Keratinocyte (primary cell): ENCODE measurements at regions not wholly inside any gene's neighbourhood (a gene's known extent, or its start where the extent isn't known, plus 50 kb on each side); places are given as distances from the start of the nearest gene placed in this dataset.

Source experiments
- DNase-seq: peaks from one replicate; pipeline ENCODE4 v3.0.0-alpha.2; 2011; ENCODE audit warnings: low read depth, missing footprints, low spot score
- FAIRE-seq: peaks from 2 replicates; lab custom pipeline; 2011; peaks lifted over from hg19 to GRCh38; lab: Jason Lieb, UNC
- H2AFZ ChIP-seq: 2 replicates; pipeline ENCODE4 v1.6.0; 2012; ENCODE audit warnings: low read length, control low read depth, inconsistent platforms; ENCODE audit not compliant: control insufficient read depth
- H3K27ac ChIP-seq: 2 replicates; pipeline ENCODE4 v1.5.1; 2011; ENCODE audit warnings: low read length; ENCODE audit not compliant: control insufficient read depth, insufficient read depth
- H3K27me3 ChIP-seq: 3 replicates; pipeline ENCODE4 v1.6.0; 2011; ENCODE audit warnings: low read length; ENCODE audit not compliant: control insufficient read depth, insufficient read depth; ENCODE audit errors: extremely low read depth
- H3K36me3 ChIP-seq, 2 experiments: 2 replicates in 1 of 2; 3 replicates in 1 of 2; pipeline ENCODE4 v1.5.1; 2011; ENCODE audit warnings: low read length in 2 of 2, mild to moderate bottlenecking in 1 of 2; ENCODE audit not compliant: control insufficient read depth in 2 of 2, insufficient read depth in 2 of 2; ENCODE audit errors: extremely low read depth in 1 of 2
- H3K4me1 ChIP-seq: 3 replicates; pipeline ENCODE4 v1.5.1; 2011; ENCODE audit warnings: low read length; ENCODE audit not compliant: control insufficient read depth, insufficient read depth; ENCODE audit errors: extremely low read depth
- H3K4me2 ChIP-seq: 3 replicates; pipeline ENCODE4 v1.6.0; 2011; ENCODE audit warnings: low read depth, low read length; ENCODE audit not compliant: control insufficient read depth, insufficient read depth; ENCODE audit errors: extremely low read depth
- H3K4me3 ChIP-seq, 3 experiments: fragments of 200-600 bp in 1 of 3; sonication (generic) in 1 of 3; 2 replicates in 2 of 3; 3 replicates in 1 of 3; pipeline ENCODE4 v1.5.1; 2011 to 2016; ENCODE audit warnings: low read length in 3 of 3, mild to moderate bottlenecking in 3 of 3, control low read depth in 2 of 3, inconsistent platforms in 1 of 3, low read depth in 1 of 3, mixed read lengths in 1 of 3, mixed run types in 1 of 3, moderate library complexity in 1 of 3; ENCODE audit not compliant: control insufficient read depth in 2 of 3, insufficient read depth in 2 of 3; ENCODE audit errors: extremely low read depth in 1 of 3
- H3K79me2 ChIP-seq: 2 replicates; pipeline ENCODE4 v1.6.0; 2012; ENCODE audit warnings: low read length; ENCODE audit not compliant: control insufficient read depth, insufficient read depth
- H3K9ac ChIP-seq: 3 replicates; pipeline ENCODE4 v1.6.0; 2011; ENCODE audit warnings: low read length; ENCODE audit not compliant: control insufficient read depth, insufficient read depth; ENCODE audit errors: extremely low read depth
- H3K9me1 ChIP-seq: 3 replicates; pipeline ENCODE4 v1.6.0; 2011; ENCODE audit warnings: low read length; ENCODE audit not compliant: control insufficient read depth, insufficient read depth; ENCODE audit errors: extremely low read depth
- H3K9me3 ChIP-seq: 2 replicates; pipeline ENCODE4 v1.5.1; 2012; ENCODE audit warnings: low read depth, low read length; ENCODE audit not compliant: control insufficient read depth
- H4K20me1 ChIP-seq: 3 replicates; pipeline ENCODE4 v1.6.0; 2011; ENCODE audit warnings: low read length; ENCODE audit not compliant: control insufficient read depth, insufficient read depth; ENCODE audit errors: extremely low read depth
- EZH2 ChIP-seq: IDR thresholded peaks from one replicate; pipeline ENCODE4 v1.6.1; 2012; ENCODE audit warnings: inconsistent platforms, mild to moderate bottlenecking, low read length, moderate library complexity
- dilution Hi-C: fragments of 300-500 bp; cut with MboI; formaldehyde crosslinking; loops from one replicate; pipeline ENCODE4 v1.7.0; 2020; ENCODE audit warnings: low sequenced_read_pairs; ENCODE audit not compliant: extremely low pct_ligation_motif_present
- TF ChIP-seq, protein P1 (sequence below), 3 experiments: IDR thresholded peaks in 1 of 3; conservative IDR thresholded peaks in 1 of 3; optimal IDR thresholded peaks in 1 of 3; 2 replicates in 2 of 3; 3 replicates in 1 of 3; pipeline versions ENCODE3 to v1.5.1; 2011; ENCODE audit warnings: low read length in 3 of 3, mild to moderate bottlenecking in 3 of 3, moderate library complexity in 2 of 3, control low read depth in 1 of 3, inconsistent platforms in 1 of 3; ENCODE audit not compliant: insufficient read depth in 2 of 3; ENCODE audit errors: extremely low read depth in 1 of 3

DNA sequence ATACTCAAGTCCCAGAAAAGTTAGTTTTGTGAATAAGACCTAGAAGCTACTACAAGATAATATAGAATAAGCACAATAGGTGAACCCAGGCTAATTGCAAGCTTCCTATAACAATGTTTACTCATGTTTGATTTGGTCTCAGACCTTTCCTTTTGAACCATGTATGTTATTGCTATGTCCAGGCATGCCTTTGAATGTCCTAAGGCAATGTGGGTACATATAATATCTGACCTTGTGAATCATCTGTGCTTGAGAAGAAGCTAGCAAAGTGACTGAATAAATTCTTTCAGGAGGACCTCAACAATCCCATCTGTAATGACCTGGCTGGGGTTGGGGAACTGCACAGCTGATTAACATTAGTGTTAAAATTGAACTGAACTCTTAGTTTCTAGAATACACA lies 1285.9 kb upstream of the CELF4 start:
- no peak overlapping the region for H2AFZ ChIP-seq
- dilution Hi-C loops = no loop called here
- no peak for FAIRE-seq

DNA sequence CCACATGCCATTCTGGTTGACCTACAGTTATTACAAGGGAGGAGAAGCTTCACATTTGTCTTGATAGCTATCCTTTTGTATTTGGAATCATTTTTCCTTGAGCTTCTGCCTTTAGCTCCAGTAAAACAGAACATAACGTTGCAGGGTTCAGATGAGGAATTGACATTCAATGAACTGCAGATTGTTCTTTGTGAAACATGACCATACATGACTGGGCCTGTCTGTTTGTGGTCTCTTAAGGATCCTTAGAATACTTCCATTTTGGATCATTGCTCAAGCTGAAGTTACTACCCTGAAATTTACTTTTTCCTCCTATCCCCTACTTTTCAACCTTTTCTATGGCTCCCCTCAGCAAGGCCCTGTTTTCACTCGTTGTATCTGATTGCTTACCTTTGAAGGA lies 1281.7 kb upstream of the CELF4 start:
- TF ChIP-seq, protein P1, sequence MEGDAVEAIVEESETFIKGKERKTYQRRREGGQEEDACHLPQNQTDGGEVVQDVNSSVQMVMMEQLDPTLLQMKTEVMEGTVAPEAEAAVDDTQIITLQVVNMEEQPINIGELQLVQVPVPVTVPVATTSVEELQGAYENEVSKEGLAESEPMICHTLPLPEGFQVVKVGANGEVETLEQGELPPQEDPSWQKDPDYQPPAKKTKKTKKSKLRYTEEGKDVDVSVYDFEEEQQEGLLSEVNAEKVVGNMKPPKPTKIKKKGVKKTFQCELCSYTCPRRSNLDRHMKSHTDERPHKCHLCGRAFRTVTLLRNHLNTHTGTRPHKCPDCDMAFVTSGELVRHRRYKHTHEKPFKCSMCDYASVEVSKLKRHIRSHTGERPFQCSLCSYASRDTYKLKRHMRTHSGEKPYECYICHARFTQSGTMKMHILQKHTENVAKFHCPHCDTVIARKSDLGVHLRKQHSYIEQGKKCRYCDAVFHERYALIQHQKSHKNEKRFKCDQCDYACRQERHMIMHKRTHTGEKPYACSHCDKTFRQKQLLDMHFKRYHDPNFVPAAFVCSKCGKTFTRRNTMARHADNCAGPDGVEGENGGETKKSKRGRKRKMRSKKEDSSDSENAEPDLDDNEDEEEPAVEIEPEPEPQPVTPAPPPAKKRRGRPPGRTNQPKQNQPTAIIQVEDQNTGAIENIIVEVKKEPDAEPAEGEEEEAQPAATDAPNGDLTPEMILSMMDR (optimal IDR thresholded peaks at IDR 0.05 in 1 of 3, IDR thresholded peaks at IDR 0.05 in 1 of 3, conservative IDR thresholded peaks at IDR 0.05 in 1 of 3; ENCODE audit: extremely low read depth in 1 of 3, insufficient read depth in 2 of 3, low read length in 3 of 3) = no peak
- no peak for TF ChIP-seq EZH2
- no peaks in the 10 kb centered on the region for H3K9me1 ChIP-seq
- peak overlapping the region; percentile 39 for H2AFZ ChIP-seq
- H3K27ac ChIP-seq = no peak overlapping the region
- FAIRE-seq = peak; percentile 62
- dilution Hi-C loops = no loop called here
- no peak overlapping the region for H3K9ac ChIP-seq
- H3K79me2 ChIP-seq = no peaks in the 10 kb centered on the region
- no peak for DNase-seq
- H4K20me1 ChIP-seq = no peaks in the 10 kb centered on the region
- H3K36me3 ChIP-seq = no peaks in the 10 kb centered on the region
- H3K4me1 ChIP-seq = peaks cover 3% of the 10 kb centered on the region
- H3K27me3 ChIP-seq = no peaks in the 10 kb centered on the region
- no peak overlapping the region for H3K4me3 ChIP-seq
- no peaks in the 10 kb centered on the region for H3K9me3 ChIP-seq
- no peak overlapping the region for H3K4me2 ChIP-seq

More for the DNA sequence above, 1285.9 kb upstream of the CELF4 start:
- Histone ChIP-seq H3K27me3 (no peaks in the 10 kb centered on the region), H3K79me2 (no peaks in the 10 kb centered on the region), H3K36me3 (no peaks in the 10 kb centered on the region), H3K4me1 (peaks cover 3% of the 10 kb centered on the region), H3K4me2 (no peak overlapping the region), H3K4me3 (no peak overlapping the region), H3K9me1 (no peaks in the 10 kb centered on the region), H3K9me3 (no peaks in the 10 kb centered on the region), H3K9ac (no peak overlapping the region), H3K27ac (no peak overlapping the region), H4K20me1 (no peaks in the 10 kb centered on the region)
- no peak for DNase-seq
- TF ChIP-seq EZH2 = no peak
- TF ChIP-seq, protein P1 (optimal IDR thresholded peaks at IDR 0.05 in 1 of 3, IDR thresholded peaks at IDR 0.05 in 1 of 3, conservative IDR thresholded peaks at IDR 0.05 in 1 of 3; ENCODE audit: extremely low read depth in 1 of 3, insufficient read depth in 2 of 3, low read length in 3 of 3) = no peak
